Neural cell (in vitro differentiated cells): ENCODE measurements at regions not wholly inside any gene's neighbourhood (a gene's known extent, or its start where the extent isn't known, plus 50 kb on each side); places are given as distances from the start of the nearest gene placed in this dataset.

Source experiments
- H2AFZ ChIP-seq: fragments of 200-600, 300-800 bp; sonication (generic), shearing (Covaris generic); 2 replicates; pipeline ENCODE4 v1.6.0; 2014; ENCODE audit warnings: low read depth, mild to moderate bottlenecking, antibody characterized with exemption, low read length, moderate library complexity
- H3F3A ChIP-seq: fragments of 200-600 bp; shearing (Covaris generic); 2 replicates; pipeline ENCODE4 v1.6.1; 2016; ENCODE audit warnings: mild to moderate bottlenecking, moderate library complexity, mixed read lengths, antibody characterized with exemption, low read length; ENCODE audit not compliant: insufficient read depth, poor library complexity, severe bottlenecking
- H3K27ac ChIP-seq: fragments of 200-600, 300-800 bp; sonication (generic), shearing (Covaris generic); 2 replicates; pipeline ENCODE4 v1.5.1; 2014; ENCODE audit warnings: mild to moderate bottlenecking, low read length, moderate library complexity
- H3K27me3 ChIP-seq: fragments of 300-800, 200-600 bp; sonication (generic), shearing (Covaris generic); 2 replicates; pipeline ENCODE4 v1.6.0; 2014; ENCODE audit warnings: mild to moderate bottlenecking, low read depth, low read length, moderate library complexity; ENCODE audit not compliant: insufficient read depth
- H3K36me3 ChIP-seq: fragments of 300-800, 200-600 bp; sonication (generic), shearing (Covaris generic); 2 replicates; pipeline ENCODE4 v1.5.1; 2014; ENCODE audit warnings: mild to moderate bottlenecking, antibody characterized with exemption, low read length, moderate library complexity; ENCODE audit not compliant: insufficient read depth
- H3K4me2 ChIP-seq: fragments of 300-800, 200-600 bp; sonication (generic), shearing (Covaris generic); 2 replicates; pipeline ENCODE4 v1.6.0; 2014; ENCODE audit warnings: mild to moderate bottlenecking, low read length
- H3K4me3 ChIP-seq: fragments of 300-800, 200-600 bp; sonication (generic), shearing (Covaris generic); 2 replicates; pipeline ENCODE4 v1.5.1; 2014; ENCODE audit warnings: mild to moderate bottlenecking, low read length, moderate library complexity
- H3K79me2 ChIP-seq: fragments of 200-600 bp; shearing (Covaris generic); replicated peaks from 2 replicates; pipeline ENCODE4 v1.6.0; 2014; ENCODE audit warnings: mild to moderate bottlenecking, low read length, moderate library complexity; ENCODE audit not compliant: insufficient read depth
- H3K9ac ChIP-seq: fragments of 300-800, 200-600 bp; sonication (generic), shearing (Covaris generic); 2 replicates; pipeline ENCODE4 v1.6.1; 2016; ENCODE audit warnings: mild to moderate bottlenecking, low read length, mixed read lengths
- H3K9me2 ChIP-seq: fragments of 200-600 bp; shearing (Covaris generic); 2 replicates; pipeline ENCODE4 v1.6.1; 2016; ENCODE audit warnings: mild to moderate bottlenecking, low read length, mixed read lengths; ENCODE audit not compliant: insufficient read depth
- H3K9me3 ChIP-seq: fragments of 200-600, 300-800 bp; sonication (generic), shearing (Covaris generic); 2 replicates; pipeline ENCODE4 v1.6.1; 2016; ENCODE audit warnings: mild to moderate bottlenecking, mixed run types, low read length, moderate library complexity, mixed read lengths
- H4K20me1 ChIP-seq: fragments of 200-600 bp; shearing (Covaris generic); 2 replicates; pipeline ENCODE4 v1.6.1; 2016; ENCODE audit warnings: mild to moderate bottlenecking, mixed run types; ENCODE audit not compliant: insufficient read depth
- EP300 ChIP-seq: fragments of 450-650 bp; conservative IDR thresholded peaks from 2 replicates; pipeline ENCODE4 v1.6.1; 2014; ENCODE audit warnings: antibody characterized with exemption, mild to moderate bottlenecking, moderate library complexity; ENCODE audit not compliant: poor library complexity, severe bottlenecking
- EZH2 ChIP-seq: fragments of 200-600, 300-800 bp; shearing (Covaris generic), sonication (generic); IDR thresholded peaks from 2 replicates; pipeline ENCODE4 v1.6.1; 2014; ENCODE audit warnings: antibody characterized with exemption, low read length, borderline replicate concordance, mild to moderate bottlenecking; ENCODE audit not compliant: insufficient read depth, poor library complexity, severe bottlenecking
- MXI1 ChIP-seq: fragments of 450-650 bp; conservative IDR thresholded peaks from 2 replicates; pipeline ENCODE4 v1.6.1; 2014; ENCODE audit warnings: antibody characterized with exemption, mild to moderate bottlenecking; ENCODE audit not compliant: poor library complexity, severe bottlenecking
- POLR2AphosphoS5 ChIP-seq: IDR thresholded peaks from 2 replicates; pipeline ENCODE4 v1.6.1; 2012
- RAD21 ChIP-seq: fragments of 450-650 bp; conservative IDR thresholded peaks from 2 replicates; pipeline ENCODE4 v1.6.1; 2014; ENCODE audit warnings: antibody characterized with exemption, mild to moderate bottlenecking, moderate library complexity
- REST ChIP-seq: IDR thresholded peaks from 2 replicates; pipeline ENCODE4 v1.6.1; 2012; ENCODE audit warnings: borderline replicate concordance
- SMC3 ChIP-seq: fragments of 450-650 bp; conservative IDR thresholded peaks from 2 replicates; pipeline ENCODE4 v1.6.1; 2014; ENCODE audit warnings: antibody characterized with exemption, mild to moderate bottlenecking, moderate library complexity; ENCODE audit not compliant: poor library complexity
- TAF1 ChIP-seq: IDR thresholded peaks from 2 replicates; pipeline ENCODE4 v1.6.1; 2012; ENCODE audit warnings: low read depth
- TF ChIP-seq, protein P1 (sequence below): fragments of 450-650 bp; IDR thresholded peaks from 2 replicates; pipeline ENCODE4 v1.5.1; 2014; ENCODE audit warnings: antibody characterized with exemption, mild to moderate bottlenecking, moderate library complexity; ENCODE audit not compliant: poor library complexity, severe bottlenecking

DNA sequence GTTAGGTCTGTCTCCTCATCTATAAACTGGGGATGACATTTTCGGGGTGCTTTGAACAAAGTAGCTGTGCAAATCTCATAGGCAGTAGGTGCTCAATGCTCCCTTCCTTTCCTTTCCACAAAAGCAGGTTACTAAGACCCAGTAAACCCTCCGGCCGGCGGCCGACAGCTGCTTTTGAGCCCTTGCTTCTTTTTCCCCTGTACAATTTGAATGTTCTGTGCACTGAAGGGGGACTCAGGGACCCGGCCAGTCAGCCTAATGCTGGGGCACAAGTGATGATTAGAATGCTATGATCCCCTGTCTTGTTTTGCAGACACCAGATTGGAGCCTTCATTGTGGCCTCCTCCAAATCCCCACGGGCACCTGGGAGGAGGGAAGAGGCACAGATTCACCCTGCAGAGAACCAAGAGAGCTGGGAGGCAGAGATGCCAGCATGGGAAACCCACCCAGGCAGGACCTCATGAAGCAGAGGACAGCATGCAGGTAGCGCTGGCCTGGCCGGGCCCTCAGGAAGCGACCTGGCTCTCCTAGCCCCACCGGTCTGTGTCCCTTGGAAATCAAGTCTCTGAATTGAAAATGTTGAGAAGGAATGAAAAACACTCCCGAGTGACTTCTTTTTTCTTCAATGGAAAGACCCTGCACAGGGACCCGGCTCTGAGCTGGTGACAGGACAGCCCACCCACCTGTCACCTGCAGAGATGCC is 128.6 kb upstream of the HDAC4 start:
- Histone ChIP-seq H3K27ac (no peak overlapping the region), H3K27me3 (no peaks in the 10 kb centered on the region), H2AFZ (no peak overlapping the region), H3K9me3 (no peaks in the 10 kb centered on the region), H3K36me3 (no peaks in the 10 kb centered on the region), H3K4me2 (no peak overlapping the region), H3K4me3 (no peak overlapping the region), H3F3A (no peaks in the 10 kb centered on the region), H3K9ac (no peak overlapping the region), H3K9me2 (no peaks in the 10 kb centered on the region), H4K20me1 (no peaks in the 10 kb centered on the region), H3K79me2 (no peaks in the 10 kb centered on the region)
- TF ChIP-seq EP300 (no peak), REST (no peak), SMC3 (no peak), TAF1 (no peak), POLR2AphosphoS5 (no peak), RAD21 (no peak), EZH2 (no peak), MXI1 (no peak)
- TF ChIP-seq, protein P1, sequence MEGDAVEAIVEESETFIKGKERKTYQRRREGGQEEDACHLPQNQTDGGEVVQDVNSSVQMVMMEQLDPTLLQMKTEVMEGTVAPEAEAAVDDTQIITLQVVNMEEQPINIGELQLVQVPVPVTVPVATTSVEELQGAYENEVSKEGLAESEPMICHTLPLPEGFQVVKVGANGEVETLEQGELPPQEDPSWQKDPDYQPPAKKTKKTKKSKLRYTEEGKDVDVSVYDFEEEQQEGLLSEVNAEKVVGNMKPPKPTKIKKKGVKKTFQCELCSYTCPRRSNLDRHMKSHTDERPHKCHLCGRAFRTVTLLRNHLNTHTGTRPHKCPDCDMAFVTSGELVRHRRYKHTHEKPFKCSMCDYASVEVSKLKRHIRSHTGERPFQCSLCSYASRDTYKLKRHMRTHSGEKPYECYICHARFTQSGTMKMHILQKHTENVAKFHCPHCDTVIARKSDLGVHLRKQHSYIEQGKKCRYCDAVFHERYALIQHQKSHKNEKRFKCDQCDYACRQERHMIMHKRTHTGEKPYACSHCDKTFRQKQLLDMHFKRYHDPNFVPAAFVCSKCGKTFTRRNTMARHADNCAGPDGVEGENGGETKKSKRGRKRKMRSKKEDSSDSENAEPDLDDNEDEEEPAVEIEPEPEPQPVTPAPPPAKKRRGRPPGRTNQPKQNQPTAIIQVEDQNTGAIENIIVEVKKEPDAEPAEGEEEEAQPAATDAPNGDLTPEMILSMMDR, result no peak

GRCh38 chr2:239528883-239529282 is 128.1 kb upstream of the HDAC4 start:
- Histone ChIP-seq H3K36me3 (no peaks in the 10 kb centered on the region), H3K79me2 (no peaks in the 10 kb centered on the region), H3K4me2 (no peak overlapping the region), H2AFZ (no peak overlapping the region), H3K27ac (no peak overlapping the region), H3K9me3 (no peaks in the 10 kb centered on the region), H4K20me1 (no peaks in the 10 kb centered on the region), H3K9me2 (no peaks in the 10 kb centered on the region), H3K4me3 (no peak overlapping the region), H3F3A (no peaks in the 10 kb centered on the region), H3K27me3 (no peaks in the 10 kb centered on the region), H3K9ac (no peak overlapping the region)
- TF ChIP-seq REST, result no peak
- TF ChIP-seq SMC3, result no peak
- no peak for TF ChIP-seq POLR2AphosphoS5
- TF ChIP-seq MXI1, result no peak
- TF ChIP-seq, protein P1, result no peak
- no peak for TF ChIP-seq TAF1
- no peak for TF ChIP-seq RAD21
- TF ChIP-seq EP300, result no peak
- TF ChIP-seq EZH2, result no peak
